ENCODE measurements at regions not wholly inside any gene's neighbourhood (a gene's known extent, or its start where the extent isn't known, plus 50 kb on each side); places are given as distances from the start of the nearest gene placed in this dataset. TPM values are rescaled to one million over a fixed set of nuclear protein-coding genes. Genes with fewer than 3 reads are reported as not detected.

DNA sequence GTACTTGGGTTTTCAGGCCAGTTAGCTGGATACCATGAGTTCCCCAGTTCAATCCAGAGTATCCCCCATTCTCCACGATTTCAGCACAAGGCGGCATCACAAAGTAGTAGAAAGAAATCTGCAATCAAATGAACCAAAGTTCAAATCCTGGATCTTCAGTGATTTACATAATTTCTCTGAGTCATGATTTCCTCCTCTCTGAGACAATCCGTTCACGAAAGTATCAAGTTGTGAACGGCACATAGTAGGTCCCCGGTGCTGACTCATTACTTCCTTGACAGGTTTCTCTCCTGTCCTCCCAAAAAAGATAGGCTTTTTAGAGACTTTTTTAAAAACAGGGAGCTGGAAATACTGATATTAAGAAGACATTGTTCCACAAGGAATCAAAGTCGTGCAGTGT is 69.1 kb upstream of the AKIP1 start:
- Histone ChIP-seq H3K79me2 (ENCODE audit: insufficient read depth, low read depth, low read length) (no peaks in the 10 kb centered on the region), H3K9me3 (ENCODE audit: low read length) (no peaks in the 10 kb centered on the region), H3K9me2 (ENCODE audit: insufficient read depth, low read length) (no peaks in the 10 kb centered on the region), H3K27ac (ENCODE audit: low read depth, low read length, poor library complexity, severe bottlenecking) (no peak overlapping the region), H3K4me2 (ENCODE audit: low read length) (no peak overlapping the region), H2AFZ (ENCODE audit: low read length) (no peak overlapping the region), H4K20me1 (ENCODE audit: insufficient read depth, low read length) (no peaks in the 10 kb centered on the region), H3K36me3 (ENCODE audit: insufficient read depth, low read length) (no peaks in the 10 kb centered on the region), H3K4me3 (ENCODE audit: low read depth, low read length, poor library complexity, severe bottlenecking) (no peak overlapping the region), H3K4me1 (ENCODE audit: insufficient read depth, low read length, poor library complexity, severe bottlenecking) (no peaks in the 10 kb centered on the region)
- BruUV-seq (replicated peaks): no TSS peak
- CTCF ChIA-PET (ENCODE audit: unreplicated experiment): no interaction called here
- no peak for DNase-seq (ENCODE audit: low spot score)
- POLR2A ChIA-PET: interaction anchor here (0.6 kb wide), 1 partner anchor 100 kb away, joined by 3 read pairs; no protein-coding TSS in a partner anchor
- intact Hi-C loops (cut with micrococcal nuclease; ENCODE audit: unreplicated experiment): no loop called here
- TF ChIP-seq EZH2phosphoT487 (IDR thresholded peaks at IDR 0.05; ENCODE audit: borderline replicate concordance, low read depth, low read length): no peak
- TF ChIP-seq, protein P1, sequence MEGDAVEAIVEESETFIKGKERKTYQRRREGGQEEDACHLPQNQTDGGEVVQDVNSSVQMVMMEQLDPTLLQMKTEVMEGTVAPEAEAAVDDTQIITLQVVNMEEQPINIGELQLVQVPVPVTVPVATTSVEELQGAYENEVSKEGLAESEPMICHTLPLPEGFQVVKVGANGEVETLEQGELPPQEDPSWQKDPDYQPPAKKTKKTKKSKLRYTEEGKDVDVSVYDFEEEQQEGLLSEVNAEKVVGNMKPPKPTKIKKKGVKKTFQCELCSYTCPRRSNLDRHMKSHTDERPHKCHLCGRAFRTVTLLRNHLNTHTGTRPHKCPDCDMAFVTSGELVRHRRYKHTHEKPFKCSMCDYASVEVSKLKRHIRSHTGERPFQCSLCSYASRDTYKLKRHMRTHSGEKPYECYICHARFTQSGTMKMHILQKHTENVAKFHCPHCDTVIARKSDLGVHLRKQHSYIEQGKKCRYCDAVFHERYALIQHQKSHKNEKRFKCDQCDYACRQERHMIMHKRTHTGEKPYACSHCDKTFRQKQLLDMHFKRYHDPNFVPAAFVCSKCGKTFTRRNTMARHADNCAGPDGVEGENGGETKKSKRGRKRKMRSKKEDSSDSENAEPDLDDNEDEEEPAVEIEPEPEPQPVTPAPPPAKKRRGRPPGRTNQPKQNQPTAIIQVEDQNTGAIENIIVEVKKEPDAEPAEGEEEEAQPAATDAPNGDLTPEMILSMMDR (conservative IDR thresholded peaks at IDR 0.05; ENCODE audit: low read length): no peak

DNA sequence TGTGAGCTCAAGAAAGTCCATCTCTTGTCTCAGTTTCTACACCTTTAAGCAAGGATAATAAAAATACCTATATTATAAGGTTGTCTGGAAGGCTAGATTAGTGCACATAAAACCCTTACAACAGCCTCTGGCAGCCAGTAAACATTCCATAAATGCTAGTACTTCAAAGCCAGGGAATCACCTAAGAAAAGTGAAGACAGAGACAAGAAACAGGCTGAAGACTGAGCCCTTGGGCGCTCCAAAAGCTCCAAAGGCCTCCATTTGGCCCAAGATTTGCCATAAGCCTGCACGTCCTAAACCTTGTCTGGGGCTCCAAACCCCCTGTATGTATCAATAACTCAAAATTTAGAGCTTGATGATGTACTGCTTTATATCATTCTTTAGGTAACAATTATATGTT is 52.2 kb upstream of the AKIP1 start:
- H4K20me1 ChIP-seq (ENCODE audit: insufficient read depth, low read length): no peaks in the 10 kb centered on the region
- no peak overlapping the region for H3K4me2 ChIP-seq (ENCODE audit: low read length)
- no TSS peak for BruUV-seq (replicated peaks)
- intact Hi-C loops (cut with micrococcal nuclease; ENCODE audit: unreplicated experiment): no loop called here
- H3K4me3 ChIP-seq (ENCODE audit: low read depth, low read length, poor library complexity, severe bottlenecking): no peak overlapping the region
- no peaks in the 10 kb centered on the region for H3K9me3 ChIP-seq (ENCODE audit: low read length)
- H3K9me2 ChIP-seq (ENCODE audit: insufficient read depth, low read length): no peaks in the 10 kb centered on the region
- no peaks in the 10 kb centered on the region for H3K4me1 ChIP-seq (ENCODE audit: insufficient read depth, low read length, poor library complexity, severe bottlenecking)
- POLR2A ChIA-PET: no interaction called here
- no peak overlapping the region for H3K27ac ChIP-seq (ENCODE audit: low read depth, low read length, poor library complexity, severe bottlenecking)
- H3K79me2 ChIP-seq (ENCODE audit: insufficient read depth, low read depth, low read length): no peaks in the 10 kb centered on the region
- CTCF ChIA-PET (ENCODE audit: unreplicated experiment): no interaction called here
- DNase-seq (ENCODE audit: low spot score): no peak
- H2AFZ ChIP-seq (ENCODE audit: low read length): no peak overlapping the region
- no peaks in the 10 kb centered on the region for H3K36me3 ChIP-seq (ENCODE audit: insufficient read depth, low read length)
- no peak for TF ChIP-seq EZH2phosphoT487 (IDR thresholded peaks at IDR 0.05; ENCODE audit: borderline replicate concordance, low read depth, low read length)
- TF ChIP-seq, protein P1 (conservative IDR thresholded peaks at IDR 0.05; ENCODE audit: low read length): no peak

Small RNAs in the stretch of these regions (small RNA-seq; reads per million reads assigned to genes)
- gene RNA5SP330: not detected

All from OCI-LY7 (cell line).